Ammon's horn (tissue), 1 donor: ENCODE measurements at regions not wholly inside any gene's neighbourhood (a gene's known extent, or its start where the extent isn't known, plus 50 kb on each side); places are given as distances from the start of the nearest gene placed in this dataset.
A peak's percentile ranks its signal among the peaks of the same experiment; 100 is the strongest.
"Not testable (repeated sequence)": the region's sequence is repeated elsewhere in the genome, so short reads cannot be mapped to it uniquely, and the experiment has no call there.

Experiments used
- DNase-seq: peaks from one replicate; pipeline ENCODE4 v3.0.0-alpha.2; 2016; ENCODE audit warnings: low spot score

DNA sequence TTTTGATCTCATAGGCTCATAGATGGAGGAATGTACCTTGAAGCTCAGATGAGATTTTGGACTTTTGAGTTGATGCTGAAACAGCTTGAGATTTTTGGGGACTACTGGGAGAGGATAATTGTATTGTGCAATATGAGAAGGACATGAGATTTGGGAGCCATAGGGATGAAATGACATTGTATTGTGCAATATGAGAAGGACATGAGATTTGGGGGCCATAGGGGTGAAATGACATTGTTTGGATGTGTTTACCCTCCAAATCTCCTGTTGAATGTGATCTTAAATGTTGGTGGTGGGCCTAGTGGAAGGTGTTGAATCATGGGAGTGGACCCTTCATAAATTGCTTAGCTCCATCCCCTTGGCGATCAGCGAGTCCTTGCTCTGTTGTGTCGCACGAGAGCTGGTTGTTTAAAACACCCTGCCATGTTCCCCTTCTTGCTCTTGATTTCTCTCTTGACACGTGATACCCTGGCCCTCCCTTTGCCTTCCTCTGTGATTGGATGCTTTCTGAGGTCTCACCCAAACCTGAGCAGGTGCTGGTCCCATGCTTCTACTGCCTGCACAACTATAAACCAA, 110.9 kb upstream of the TPTE start:
- not testable (repeated sequence) for DNase-seq

DNA sequence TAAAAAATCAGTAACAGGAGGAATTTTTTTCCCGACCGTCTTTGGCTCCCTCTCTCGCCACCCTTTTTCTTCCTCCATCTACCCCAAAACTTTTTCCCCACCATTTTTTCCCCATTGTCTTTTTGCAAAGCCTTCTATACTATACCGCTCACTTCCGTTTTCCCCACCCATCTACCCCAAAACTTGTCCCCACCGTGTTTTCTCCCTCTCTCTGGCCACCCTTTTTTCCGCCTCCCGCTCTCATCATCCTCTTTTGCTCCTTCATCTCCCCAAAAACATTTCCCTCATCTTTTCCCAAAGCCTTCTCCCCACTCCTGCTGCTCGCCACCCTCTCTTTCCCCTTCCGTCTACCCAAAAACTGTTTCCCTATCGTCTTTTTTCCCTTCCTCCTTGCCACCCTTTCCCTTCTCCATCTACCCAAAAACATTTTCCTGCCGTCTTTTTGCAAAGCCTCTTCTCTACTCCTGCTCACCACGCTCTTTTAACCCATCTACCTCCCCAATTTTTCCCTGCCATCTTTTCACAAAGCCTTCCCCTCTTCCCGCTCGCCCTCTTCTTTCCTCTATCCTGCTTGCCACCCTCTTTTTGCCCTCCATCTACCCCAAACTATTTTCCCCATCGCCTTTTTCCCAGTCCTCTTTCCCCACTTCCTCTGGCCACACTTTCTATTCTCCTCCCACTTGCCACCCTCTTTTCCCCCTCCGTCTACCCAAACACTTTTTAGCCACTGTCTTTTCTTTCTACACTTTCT, 109.4 kb upstream of the TPTE start:
- DNase-seq = not testable (repeated sequence)

GRCh38 chr21:10412928-10413246, 108.5 kb upstream of the TPTE start:
- not testable (repeated sequence) for DNase-seq

DNA sequence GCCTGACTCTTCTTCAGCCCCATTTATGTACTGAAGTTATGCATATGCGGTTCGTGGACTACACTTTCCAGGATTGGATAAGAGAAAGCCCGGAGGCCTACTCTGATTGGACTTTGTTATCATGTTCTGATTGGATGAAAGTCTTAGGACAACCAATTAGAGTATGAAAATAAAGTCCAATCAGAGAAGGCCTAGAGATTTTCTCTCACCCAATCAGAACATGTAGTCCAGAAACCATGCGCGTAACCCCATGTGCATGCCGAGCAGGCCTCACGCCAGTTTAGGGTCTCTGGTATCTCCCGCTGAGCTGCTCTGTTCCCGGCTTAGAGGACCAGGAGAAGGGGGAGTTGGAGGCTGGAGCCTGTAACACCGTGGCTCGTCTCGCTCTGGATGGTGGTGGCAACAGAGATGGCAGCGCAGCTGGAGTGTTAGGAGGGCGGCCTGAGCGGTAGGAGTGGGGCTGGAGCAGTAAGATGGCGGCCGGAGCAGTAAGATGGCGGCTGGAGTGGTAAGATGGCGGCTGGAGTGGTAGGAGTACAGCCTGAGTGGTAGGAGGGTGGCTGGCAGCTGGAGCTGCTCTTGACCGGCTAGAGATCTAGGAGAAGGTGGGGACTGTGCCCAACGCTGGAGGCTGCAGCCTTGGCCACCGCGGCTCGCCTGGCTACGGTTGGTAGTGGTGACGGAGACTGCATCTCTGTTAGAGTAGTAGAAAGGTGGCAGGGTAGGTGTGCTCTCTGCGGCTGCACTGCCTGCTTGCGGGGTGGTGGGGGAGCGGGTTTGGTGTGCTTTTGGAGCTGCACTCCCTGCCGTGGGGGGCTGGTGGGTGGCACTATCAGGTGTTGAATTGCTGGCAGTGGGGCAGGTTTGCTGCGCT, 107.9 kb upstream of the TPTE start:
- DNase-seq = not testable (repeated sequence)

DNA sequence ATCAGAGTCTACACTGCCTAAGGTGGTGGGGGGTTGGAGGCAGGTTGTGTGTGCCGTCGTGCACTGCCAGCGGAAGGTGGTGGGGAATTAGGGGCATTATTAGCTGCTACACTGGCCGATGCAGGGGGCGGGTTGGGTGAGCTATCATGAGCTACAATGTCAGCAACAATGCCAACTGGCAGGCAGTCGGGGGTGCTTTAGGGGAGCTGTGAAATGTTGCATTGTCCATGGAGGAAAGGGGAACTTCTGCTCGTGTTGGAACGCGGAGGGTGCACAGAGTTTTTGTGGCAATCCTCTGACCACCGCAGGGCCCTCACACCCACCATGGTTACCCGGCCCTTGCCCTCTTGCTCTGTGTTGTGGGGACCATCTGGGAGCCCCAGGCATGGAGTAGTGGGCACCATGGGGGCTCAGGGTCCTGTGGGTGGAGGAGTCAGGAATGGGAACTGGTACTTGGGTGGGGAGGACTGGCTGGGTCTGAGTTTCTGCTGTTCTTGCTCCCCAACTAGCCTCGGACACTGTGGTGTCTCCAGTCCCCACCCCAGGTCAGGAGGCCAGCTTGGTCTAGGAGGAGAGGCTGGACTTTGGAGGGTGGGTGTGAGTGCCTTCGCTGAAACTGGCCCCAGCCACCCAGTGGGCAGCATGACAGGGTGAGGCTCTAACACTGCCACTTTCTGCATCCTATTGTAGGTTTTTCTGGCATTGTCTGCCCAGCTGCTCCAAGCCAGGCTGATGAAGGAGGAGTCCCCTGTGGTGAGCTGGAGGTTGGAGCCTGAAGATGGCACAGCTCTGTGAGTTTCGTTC, 107.1 kb upstream of the TPTE start:
- DNase-seq = not testable (repeated sequence)

DNA sequence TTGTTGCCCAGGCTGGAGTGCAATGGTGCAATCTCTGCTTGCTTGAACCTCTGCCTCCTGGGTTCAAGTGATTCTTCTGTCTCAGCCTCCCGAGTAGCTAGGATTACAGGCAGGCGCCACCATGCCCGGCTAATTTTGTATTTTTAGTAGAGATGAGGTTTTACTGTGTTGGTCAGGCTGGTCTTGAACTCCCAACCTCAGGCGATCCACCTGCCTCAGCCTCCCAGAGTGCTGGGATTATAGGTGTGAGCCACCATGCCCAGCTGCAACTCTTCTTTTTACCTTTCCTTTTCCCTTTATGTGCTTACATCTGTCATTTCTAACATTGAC, 106.5 kb upstream of the TPTE start:
- not testable (repeated sequence) for DNase-seq

DNA sequence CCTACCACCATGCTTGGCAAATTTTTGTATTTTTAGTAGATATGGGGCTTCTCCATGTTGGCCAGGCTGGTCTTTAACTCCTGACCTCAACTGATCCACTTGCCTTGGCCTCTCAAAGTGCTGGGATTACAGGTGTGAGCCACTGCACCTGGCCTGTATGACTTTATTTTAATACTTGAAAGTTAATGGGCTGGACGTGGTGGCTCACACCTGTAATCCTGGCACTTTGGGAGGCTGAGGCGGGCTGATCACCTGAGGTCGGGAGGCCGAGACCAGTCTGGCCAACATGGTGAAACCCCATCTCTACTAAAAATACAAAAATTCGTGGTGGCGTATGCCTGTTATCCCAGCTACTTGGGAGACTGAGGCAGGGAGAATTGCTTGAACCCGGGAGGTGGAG, 105.9 kb upstream of the TPTE start:
- DNase-seq = not testable (repeated sequence)

- DNase-seq = not testable (repeated sequence)
Measured at GRCh38 chr21:10415859-10416258, 105.5 kb upstream of the TPTE start.

DNA sequence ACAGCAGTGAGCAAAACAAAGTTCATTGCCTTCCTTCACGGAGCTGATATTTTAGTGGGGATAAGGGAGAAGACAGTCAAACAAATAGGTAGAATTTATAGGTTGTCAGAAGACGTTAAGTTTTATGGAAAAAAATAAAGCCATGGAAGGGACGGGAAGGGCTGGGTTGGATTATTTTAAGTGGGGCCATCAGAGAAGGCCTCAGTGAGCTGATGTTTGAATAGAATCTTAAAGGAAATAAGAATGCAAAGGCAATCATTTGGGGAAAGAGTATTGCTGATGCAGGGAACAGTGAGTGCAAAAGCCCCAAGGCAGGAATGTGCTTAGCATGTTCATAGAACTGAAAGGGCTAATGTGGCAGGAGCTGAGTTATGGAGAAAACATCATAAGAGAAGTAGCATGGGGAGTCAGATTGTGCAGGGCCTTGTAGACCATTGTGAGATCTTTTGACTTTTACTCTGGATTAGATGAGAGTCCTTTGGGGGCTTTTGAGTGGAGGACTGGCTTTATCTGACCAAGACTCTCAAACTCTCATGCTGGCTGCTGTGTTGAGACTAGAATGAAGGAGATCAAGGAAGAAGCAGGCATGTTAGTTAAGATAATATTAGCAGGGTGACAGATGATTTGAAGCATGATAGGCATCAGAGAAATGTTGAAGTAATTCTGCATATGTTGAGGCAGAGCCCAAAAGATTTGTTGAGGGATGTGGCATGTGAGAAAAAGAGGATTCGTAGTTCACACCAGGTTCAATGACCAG, 104.5 kb upstream of the TPTE start:
- DNase-seq = not testable (repeated sequence)

- DNase-seq = not testable (repeated sequence)
Measured at GRCh38 chr21:10417551-10418002, 103.8 kb upstream of the TPTE start.

DNA sequence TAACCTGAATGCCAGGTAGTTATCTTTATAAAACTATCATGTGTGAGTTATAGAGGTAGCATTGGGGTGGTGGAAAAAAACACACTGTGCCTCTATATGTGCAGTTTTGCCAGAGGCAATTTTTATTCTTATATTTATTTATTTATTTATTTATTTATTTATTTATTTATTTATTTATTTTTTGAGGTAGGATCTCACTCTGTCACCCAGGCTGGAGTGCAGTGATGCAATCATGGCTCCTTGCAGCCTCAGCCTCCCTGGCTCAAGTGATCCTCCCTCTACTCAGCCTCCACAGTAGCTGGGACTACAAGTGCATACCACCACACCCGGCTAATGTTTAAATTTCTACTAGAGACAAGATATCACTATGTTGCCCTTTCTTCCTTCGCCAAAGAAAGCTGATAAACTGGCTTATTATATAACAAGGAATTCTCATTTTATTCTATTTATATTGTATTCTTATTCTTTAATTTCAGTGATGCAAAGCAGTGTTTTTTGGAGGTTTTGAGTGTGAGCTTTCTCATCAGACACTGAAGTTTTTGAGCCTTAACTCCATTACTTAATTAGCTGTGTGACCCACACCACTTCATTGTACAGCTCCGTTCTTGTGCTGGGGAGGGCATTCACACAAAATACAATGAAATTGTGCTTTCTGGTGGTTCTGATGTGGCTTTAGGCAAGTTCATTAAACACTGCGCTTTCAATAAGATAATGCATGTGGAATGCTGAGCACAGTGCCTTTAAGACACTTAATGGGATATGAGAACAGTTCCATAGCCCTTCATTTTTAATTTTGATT, 102.9 kb upstream of the TPTE start:
- DNase-seq = not testable (repeated sequence)

GRCh38 chr21:10421199-10421598, 100.2 kb upstream of the TPTE start:
- DNase-seq = not testable (repeated sequence)

GRCh38 chr21:10421601-10422000, 99.8 kb upstream of the TPTE start:
- DNase-seq = not testable (repeated sequence)

GRCh38 chr21:10424097-10424886, 97.1 kb upstream of the TPTE start:
- not testable (repeated sequence) for DNase-seq

DNA sequence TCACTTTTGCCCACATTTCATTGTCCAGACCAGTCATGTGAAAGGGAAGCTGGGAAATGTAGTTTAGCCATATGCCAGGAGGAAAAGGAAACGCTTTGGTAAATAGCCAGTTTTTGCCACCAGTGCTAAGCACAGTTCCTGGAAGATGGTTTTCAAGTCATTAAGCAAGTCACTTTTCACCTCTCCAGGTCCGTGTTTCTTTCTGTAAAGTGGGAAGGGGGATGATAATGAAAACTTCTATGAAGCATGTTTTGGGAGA, 96.6 kb upstream of the TPTE start:
- DNase-seq = not testable (repeated sequence)

GRCh38 chr21:10425856-10426255, 95.5 kb upstream of the TPTE start:
- no peak for DNase-seq

- not testable (repeated sequence) for DNase-seq
Measured at GRCh38 chr21:10426812-10427211, 94.6 kb upstream of the TPTE start.

- peak; percentile 25 for DNase-seq
Measured at GRCh38 chr21:10427277-10427676, 94.1 kb upstream of the TPTE start.

DNA sequence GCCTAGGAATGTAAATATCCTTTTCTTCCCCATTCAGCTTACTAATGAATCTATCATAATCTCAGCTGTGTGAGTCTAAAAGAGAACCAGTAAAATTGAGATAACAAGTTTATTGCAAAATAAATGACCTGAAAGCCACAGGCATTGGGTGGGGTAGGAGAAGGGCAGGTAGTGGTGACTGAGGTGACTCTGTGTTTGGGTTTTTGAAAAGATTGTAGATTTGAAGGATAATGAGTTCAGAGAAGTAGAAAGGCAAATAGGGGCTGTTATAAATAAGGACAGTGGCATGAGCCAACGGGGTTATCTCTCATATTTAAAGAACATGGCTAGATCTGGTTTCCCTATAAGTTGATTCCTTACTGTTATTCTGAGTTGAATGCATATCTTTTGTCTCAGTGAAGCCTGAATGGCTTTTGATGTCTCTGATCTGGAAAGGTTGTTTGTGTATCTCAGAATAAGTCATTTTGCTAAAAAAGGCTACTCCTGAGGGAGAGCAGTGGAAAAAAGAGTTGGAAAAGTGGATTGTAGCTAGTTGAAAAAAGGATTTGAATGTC, 92.3 kb upstream of the TPTE start:
- DNase-seq = peak; percentile 14

DNA sequence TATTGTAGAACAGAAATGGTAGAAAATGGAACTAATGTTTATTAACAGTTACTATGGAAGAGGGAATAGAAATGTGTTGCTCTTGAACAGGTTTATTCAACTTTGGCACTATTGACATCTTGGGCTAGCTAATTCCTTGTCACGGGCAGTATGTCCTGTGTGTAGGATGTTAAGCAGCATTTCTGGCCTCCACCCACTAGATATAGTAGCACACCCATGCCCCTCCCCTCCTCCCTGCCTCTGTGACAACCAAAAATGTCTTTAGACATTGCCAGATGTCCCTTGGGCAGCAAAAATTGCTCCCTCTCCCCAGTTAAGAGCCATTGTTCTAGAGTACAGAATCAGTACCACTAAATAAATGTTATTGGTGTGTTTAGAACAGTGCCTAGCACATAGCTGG, 91.4 kb upstream of the TPTE start:
- DNase-seq = peak; percentile 9
